ENCODE measurements at regions not wholly inside any gene's neighbourhood (a gene's known extent, or its start where the extent isn't known, plus 50 kb on each side); places are given as distances from the start of the nearest gene placed in this dataset.

GRCh38 chr13:87851410-87851809 is 180.2 kb downstream of the SLITRK5 start:
- H3K27me3 ChIP-seq (ENCODE audit: insufficient read depth, poor library complexity, severe bottlenecking) = no peaks in the 10 kb centered on the region
- H3K27ac ChIP-seq (replicated peaks) = no peak overlapping the region
- H3K4me3 ChIP-seq (replicated peaks; ENCODE audit: insufficient read depth, low read length) = no peak overlapping the region
- TF ChIP-seq SPI1 (IDR thresholded peaks at IDR 0.05; ENCODE audit: borderline replicate concordance, low read depth) (no peak), CTCF (IDR thresholded peaks at IDR 0.05; ENCODE audit: insufficient read depth, low read length) (no peak), REST (IDR thresholded peaks at IDR 0.05; ENCODE audit: insufficient replicate concordance, low read depth) (no peak), POLR2AphosphoS5 (IDR thresholded peaks at IDR 0.05; ENCODE audit: low read depth) (no peak), GABPA (IDR thresholded peaks at IDR 0.05; ENCODE audit: low read depth) (no peak)
- DNase-seq (ENCODE audit: low read depth in 1 of 2, low spot score in 1 of 2) = no peak

GRCh38 chr13:87855553-87855952 is 184.4 kb downstream of the SLITRK5 start:
- TF ChIP-seq POLR2AphosphoS5 (IDR thresholded peaks at IDR 0.05; ENCODE audit: low read depth) (no peak), REST (IDR thresholded peaks at IDR 0.05; ENCODE audit: insufficient replicate concordance, low read depth) (no peak), CTCF (IDR thresholded peaks at IDR 0.05; ENCODE audit: insufficient read depth, low read length) (no peak), GABPA (IDR thresholded peaks at IDR 0.05; ENCODE audit: low read depth) (no peak), SPI1 (IDR thresholded peaks at IDR 0.05; ENCODE audit: borderline replicate concordance, low read depth) (no peak)
- no peak overlapping the region for H3K27ac ChIP-seq (replicated peaks)
- H3K27me3 ChIP-seq (ENCODE audit: insufficient read depth, poor library complexity, severe bottlenecking) = no peaks in the 10 kb centered on the region
- DNase-seq (ENCODE audit: low read depth in 1 of 2, low spot score in 1 of 2) = no peak
- no peak overlapping the region for H3K4me3 ChIP-seq (replicated peaks; ENCODE audit: insufficient read depth, low read length)

DNA sequence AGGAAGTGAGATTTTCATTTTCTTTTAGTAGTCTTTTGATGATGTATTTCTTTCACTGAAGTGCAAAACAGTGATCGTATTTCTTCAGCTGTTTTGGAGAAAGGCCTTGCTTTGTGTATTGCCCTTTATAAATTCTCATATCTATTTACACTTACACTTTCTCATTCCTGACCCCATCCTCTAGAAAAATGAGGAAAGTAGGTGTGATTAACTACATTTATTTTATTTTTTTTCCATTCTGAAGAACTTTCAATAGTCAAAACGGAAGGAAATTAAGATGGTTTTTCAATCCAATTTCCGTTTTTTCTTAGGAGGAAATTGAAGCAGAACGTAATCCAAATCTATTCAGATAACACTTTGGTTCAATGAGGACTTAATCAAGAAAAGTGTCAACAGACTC is 188.1 kb downstream of the SLITRK5 start:
- no peak overlapping the region for H3K27ac ChIP-seq (replicated peaks)
- no peak for DNase-seq (ENCODE audit: low read depth in 1 of 2, low spot score in 1 of 2)
- no peaks in the 10 kb centered on the region for H3K27me3 ChIP-seq (ENCODE audit: insufficient read depth, poor library complexity, severe bottlenecking)
- H3K4me3 ChIP-seq (replicated peaks; ENCODE audit: insufficient read depth, low read length) = no peak overlapping the region
- TF ChIP-seq SPI1 (IDR thresholded peaks at IDR 0.05; ENCODE audit: borderline replicate concordance, low read depth) = no peak
- TF ChIP-seq CTCF (IDR thresholded peaks at IDR 0.05; ENCODE audit: insufficient read depth, low read length) = no peak

- no peak for DNase-seq (ENCODE audit: low read depth in 1 of 2, low spot score in 1 of 2)
- Histone ChIP-seq H3K27me3 (ENCODE audit: insufficient read depth, poor library complexity, severe bottlenecking) (no peaks in the 10 kb centered on the region), H3K27ac (replicated peaks) (no peak overlapping the region), H3K4me3 (replicated peaks; ENCODE audit: insufficient read depth, low read length) (no peak overlapping the region)
- TF ChIP-seq CTCF (IDR thresholded peaks at IDR 0.05; ENCODE audit: insufficient read depth, low read length) (no peak), REST (IDR thresholded peaks at IDR 0.05; ENCODE audit: insufficient replicate concordance, low read depth) (no peak), POLR2AphosphoS5 (IDR thresholded peaks at IDR 0.05; ENCODE audit: low read depth) (no peak)
Measured at GRCh38 chr13:87867426-87867825, 196.3 kb downstream of the SLITRK5 start.
